Psoas muscle (tissue), 7 donors: ENCODE measurements at regions not wholly inside any gene's neighbourhood (a gene's known extent, or its start where the extent isn't known, plus 50 kb on each side); places are given as distances from the start of the nearest gene placed in this dataset.

Source experiments
- ATAC-seq, 4 donors: fragments of 200-7000 bp; cut with Tn5 transposase; one replicate each; pipeline ENCODE4 v1.9.1; 2020; ENCODE audit warnings: moderate library complexity in 3 of 4, mild to moderate bottlenecking in 2 of 4
- DNase-seq, 2 donors: peaks; one replicate each; pipeline ENCODE4 v3.0.0-alpha.2; 2020
- H3K27ac ChIP-seq: fragments of 200-600 bp; one replicate; pipeline ENCODE4 v1.8.0; 2022
- H3K27me3 ChIP-seq, 3 donors: fragments of 200-600 bp in 1 of 3; one replicate each; pipeline versions ENCODE4 v1.6.1 to v1.8.0; 2013 to 2022; ENCODE audit warnings: low read length in 2 of 3, mild to moderate bottlenecking in 2 of 3, moderate library complexity in 1 of 3; ENCODE audit not compliant: insufficient read depth in 3 of 3
- H3K36me3 ChIP-seq, 2 donors: fragments of 200-600 bp in 1 of 2; one replicate each; pipeline versions ENCODE4 v1.6.1 to v1.8.0; 2013 to 2022; ENCODE audit warnings: low read depth in 1 of 2, mild to moderate bottlenecking in 1 of 2, moderate library complexity in 1 of 2; ENCODE audit not compliant: insufficient read depth in 1 of 2
- H3K4me1 ChIP-seq: fragments of 200-600 bp; one replicate; pipeline ENCODE4 v1.8.0; 2022
- H3K4me3 ChIP-seq: fragments of 200-600 bp; one replicate; pipeline ENCODE4 v1.8.0; 2022; ENCODE audit warnings: mild to moderate bottlenecking
- H3K9me3 ChIP-seq: fragments of 200-600 bp; one replicate; pipeline ENCODE4 v1.8.0; 2022
- CTCF ChIP-seq: fragments of 200-600 bp; IDR thresholded peaks from one replicate; pipeline ENCODE4 v1.8.0; 2022; ENCODE audit warnings: antibody characterized with exemption
- WGBS, 3 donors: extraction: QIAGEN DNeasy Blood & Tissue Kit; methylation state at CpG; one replicate each; pipeline versions ENCODE4 v1.1.6 to v1.1.7; 2013; 5-methylcytosine and 5-hydroxymethylcytosine counted together
- intact Hi-C, 2 donors: fragments of 100-400 bp; cut with DNase I; formaldehyde crosslinking; loops; one replicate each; pipeline versions ENCODE4 v1.11.0 to v1.14.2; 2022
- donor health status: healthy with polysubstance abuse.
- donor health status: DM: no; HTN: no; CAD: no; lungs with moderate emphysema.
- donor health status: Bipolar disorder and iron deficiency.
- donor health status: healthy.
- donor health status: DM: yes; HTN: yes; CAD: no.
- donor health status: DM: no; HTN: no; CAD: no.
- donor health status: DM: yes; HTN: yes; CAD: no.

- H3K27me3 ChIP-seq = no peaks in the 10 kb centered on the region
- no peak for TF ChIP-seq CTCF
- H3K9me3 ChIP-seq = peaks cover 5% of the 10 kb centered on the region
- ATAC-seq (no peak), DNase-seq (no peak)
- intact Hi-C loops = no loop called here
- no peak overlapping the region for H3K27ac ChIP-seq
- WGBS, 3 donors = 90 to 95% (median 93%) methylated on average over 1 of the region's 1 CpG
- H3K36me3 ChIP-seq = no peaks in the 10 kb centered on the region
- no peaks in the 10 kb centered on the region for H3K4me1 ChIP-seq
- H3K4me3 ChIP-seq = no peak overlapping the region
Measured at GRCh38 chr5:163653526-163653925, 148.1 kb downstream of the MAT2B start.

- H3K9me3 ChIP-seq = no peaks in the 10 kb centered on the region
- no peak overlapping the region for H3K27ac ChIP-seq
- H3K4me3 ChIP-seq = no peak overlapping the region
- intact Hi-C loops = no loop called here
- WGBS, 3 donors = 54 to 65% (median 60%) methylated on average over 7 of the region's 7 CpGs
- DNase-seq = no peak
- H3K36me3 ChIP-seq = no peaks in the 10 kb centered on the region
- TF ChIP-seq CTCF = no peak
- no peaks in the 10 kb centered on the region for H3K4me1 ChIP-seq
- no peaks in the 10 kb centered on the region for H3K27me3 ChIP-seq
- ATAC-seq = no peak
Measured at GRCh38 chr5:163658702-163659567, 153.5 kb downstream of the MAT2B start.

GRCh38 chr5:163659568-163659902 is 154.1 kb downstream of the MAT2B start:
- Histone ChIP-seq H3K4me3 (no peak overlapping the region), H3K27me3 (no peaks in the 10 kb centered on the region), H3K36me3 (no peaks in the 10 kb centered on the region), H3K27ac (no peak overlapping the region), H3K4me1 (no peaks in the 10 kb centered on the region), H3K9me3 (no peaks in the 10 kb centered on the region)
- no peak for DNase-seq
- intact Hi-C loops = no loop called here
- no peak for ATAC-seq
- 51 to 55% (median 54%) methylated on average over 3 of the region's 3 CpGs for WGBS, 3 donors
- TF ChIP-seq CTCF = no peak

- no peaks in the 10 kb centered on the region for H3K4me1 ChIP-seq
- 64 to 73% (median 68%) methylated on average over 1 of the region's 1 CpG for WGBS, 3 donors
- intact Hi-C loops = no loop called here
Measured at GRCh38 chr5:163660486-163660885, 155.1 kb downstream of the MAT2B start.

More at GRCh38 chr5:163660486-163660885, 155.1 kb downstream of the MAT2B start:
- Histone ChIP-seq H3K9me3 (no peaks in the 10 kb centered on the region), H3K27ac (no peak overlapping the region), H3K4me3 (no peak overlapping the region), H3K36me3 (no peaks in the 10 kb centered on the region), H3K27me3 (no peaks in the 10 kb centered on the region)
- ATAC-seq = no peak
- TF ChIP-seq CTCF = no peak
- DNase-seq = no peak
